Body of pancreas (tissue), 4 donors: ENCODE measurements at regions not wholly inside any gene's neighbourhood (a gene's known extent, or its start where the extent isn't known, plus 50 kb on each side); places are given as distances from the start of the nearest gene placed in this dataset.

Experiments used
- ATAC-seq: fragments of 150-250 bp; one replicate; pipeline ENCODE4 v1.9.1; 2016
- DNase-seq, 4 donors: peaks; one replicate each; pipeline ENCODE4 v3.0.0-alpha.2; 2019
- H3K27ac ChIP-seq, 4 donors: fragments of 200-600 bp; sonication (generic); 1 replicate in 3 of 4; 2 replicates in 1 of 4; pipeline versions ENCODE4 v1.5.1 to v1.6.1; 2016 to 2019; ENCODE audit warnings: mild to moderate bottlenecking in 1 of 4, mixed read lengths in 1 of 4, moderate library complexity in 1 of 4
- H3K27me3 ChIP-seq, 2 donors: fragments of 200-600 bp; sonication (generic); one replicate each; pipeline ENCODE4 v1.6.0; 2016; ENCODE audit warnings: mild to moderate bottlenecking in 1 of 2
- H3K36me3 ChIP-seq, 2 donors: fragments of 200-600 bp; sonication (generic); replicated peaks in 1 of 2; 2 replicates each; pipeline ENCODE4 v1.5.1; 2016; ENCODE audit warnings: low read depth in 2 of 2; ENCODE audit not compliant: insufficient read depth in 1 of 2
- H3K4me1 ChIP-seq: fragments of 200-600 bp; sonication (generic); one replicate; pipeline ENCODE4 v1.6.0; 2016
- H3K4me3 ChIP-seq, 2 donors: fragments of 200-600 bp; sonication (generic); 1 replicate in 1 of 2; 2 replicates in 1 of 2; pipeline ENCODE4 v1.5.1; 2016 to 2019
- H3K9me3 ChIP-seq, 3 donors: fragments of 200-600 bp; sonication (generic); 1 replicate in 2 of 3; 2 replicates in 1 of 3; pipeline ENCODE4 v1.5.1; 2016
- CTCF ChIP-seq, 7 experiments: fragments of 450-650 bp in 4 of 7; fragments of 200-600 bp in 3 of 7; sonication (generic) in 3 of 7; IDR thresholded peaks; one replicate each; pipeline ENCODE4 v1.5.1; 2016 to 2019; ENCODE audit warnings: antibody characterized with exemption in 7 of 7
- POLR2A ChIP-seq, 3 donors: fragments of 450-650 bp; IDR thresholded peaks; one replicate each; pipeline ENCODE4 v1.6.1; 2016; ENCODE audit warnings: antibody characterized with exemption in 3 of 3, mild to moderate bottlenecking in 2 of 3
- WGBS, 2 donors: methylation state at CpG; one replicate each; pipeline ENCODE4 v1.1.5; 2017; 5-methylcytosine and 5-hydroxymethylcytosine counted together
- intact Hi-C: fragments of 100-400 bp; cut with DNase I; formaldehyde crosslinking; loops from one replicate; pipeline ENCODE4 v1.15.1; 2023

GRCh38 chr1:81114191-81114590 lies 686.5 kb upstream of the ADGRL2 start:
- 65 to 67% methylated on average over 5 of the region's 5 CpGs for WGBS, 2 donors
- no peak overlapping the region for H3K4me3 ChIP-seq

GRCh38 chr1:81113688-81114087 lies 687.0 kb upstream of the ADGRL2 start:
- H3K9me3 ChIP-seq, result no peaks in the 10 kb centered on the region
- intact Hi-C loops, result no loop called here
- ATAC-seq (no peak), DNase-seq (no peak)
- H3K27ac ChIP-seq, result no peak overlapping the region
- H3K27me3 ChIP-seq, result no peaks in the 10 kb centered on the region
- H3K36me3 ChIP-seq, result no peaks in the 10 kb centered on the region
- no peaks in the 10 kb centered on the region for H3K4me1 ChIP-seq
- no peak overlapping the region for H3K4me3 ChIP-seq
- TF ChIP-seq CTCF (IDR thresholded peaks at IDR 0.05) (no peak), POLR2A (IDR thresholded peaks at IDR 0.05) (no peak)

More at GRCh38 chr1:81114191-81114590, 686.5 kb upstream of the ADGRL2 start:
- no peaks in the 10 kb centered on the region for H3K4me1 ChIP-seq
- TF ChIP-seq CTCF (IDR thresholded peaks at IDR 0.05), result no peak
- TF ChIP-seq POLR2A (IDR thresholded peaks at IDR 0.05), result no peak
- no peak overlapping the region for H3K27ac ChIP-seq
- DNase-seq, result no peak
- ATAC-seq, result no peak
- no peaks in the 10 kb centered on the region for H3K9me3 ChIP-seq
- H3K27me3 ChIP-seq, result no peaks in the 10 kb centered on the region
- no peaks in the 10 kb centered on the region for H3K36me3 ChIP-seq
- intact Hi-C loops, result no loop called here

GRCh38 chr1:81111818-81112217 lies 688.9 kb upstream of the ADGRL2 start:
- 70 to 72% methylated on average over 2 of the region's 2 CpGs for WGBS, 2 donors

GRCh38 chr1:81109038-81109437 lies 691.7 kb upstream of the ADGRL2 start:
- TF ChIP-seq POLR2A (IDR thresholded peaks at IDR 0.05) (no peak), CTCF (IDR thresholded peaks at IDR 0.05) (no peak)
- H3K27ac ChIP-seq, result no peak overlapping the region
- H3K4me1 ChIP-seq, result no peaks in the 10 kb centered on the region
- ATAC-seq, result no peak
- intact Hi-C loops, result no loop called here
- H3K4me3 ChIP-seq, result no peak overlapping the region
- H3K27me3 ChIP-seq, result no peaks in the 10 kb centered on the region
- no peak for DNase-seq
- no peaks in the 10 kb centered on the region for H3K9me3 ChIP-seq
- 85 to 88% methylated on average over 3 to 4 of the region's 4 CpGs for WGBS, 2 donors
- no peaks in the 10 kb centered on the region for H3K36me3 ChIP-seq

More at GRCh38 chr1:81111818-81112217, 688.9 kb upstream of the ADGRL2 start:
- no peaks in the 10 kb centered on the region for H3K27me3 ChIP-seq
- intact Hi-C loops, result no loop called here
- DNase-seq (no peak), ATAC-seq (no peak)
- H3K36me3 ChIP-seq, result no peaks in the 10 kb centered on the region
- no peaks in the 10 kb centered on the region for H3K9me3 ChIP-seq
- TF ChIP-seq POLR2A (IDR thresholded peaks at IDR 0.05) (no peak), CTCF (IDR thresholded peaks at IDR 0.05) (no peak)
- H3K27ac ChIP-seq, result no peak overlapping the region
- H3K4me3 ChIP-seq, result no peak overlapping the region
- H3K4me1 ChIP-seq, result no peaks in the 10 kb centered on the region

- no peaks in the 10 kb centered on the region for H3K9me3 ChIP-seq
- no peaks in the 10 kb centered on the region for H3K27me3 ChIP-seq
- TF ChIP-seq CTCF (IDR thresholded peaks at IDR 0.05) (no peak), POLR2A (IDR thresholded peaks at IDR 0.05) (no peak)
- intact Hi-C loops, result no loop called here
- H3K27ac ChIP-seq, result no peak overlapping the region
- H3K36me3 ChIP-seq, result no peaks in the 10 kb centered on the region
- ATAC-seq (no peak), DNase-seq (no peak)
- no peak overlapping the region for H3K4me3 ChIP-seq
- 39 to 45% methylated on average over 3 of the region's 3 CpGs for WGBS, 2 donors
- no peaks in the 10 kb centered on the region for H3K4me1 ChIP-seq
Measured at GRCh38 chr1:81097860-81098259, 702.9 kb upstream of the ADGRL2 start.
